Transverse colon (tissue), 4 donors: ENCODE measurements at regions not wholly inside any gene's neighbourhood (a gene's known extent, or its start where the extent isn't known, plus 50 kb on each side); places are given as distances from the start of the nearest gene placed in this dataset.

Source experiments
- DNase-seq: peaks from one replicate; pipeline ENCODE4 v3.0.0-alpha.2; 2019
- H3K27ac ChIP-seq, 4 donors: fragments of 200-600 bp; sonication (generic); 2 replicates each; pipeline ENCODE4 v1.5.1; 2016 to 2018; ENCODE audit warnings: inconsistent platforms in 4 of 4
- H3K27me3 ChIP-seq: fragments of 200-600 bp; sonication (generic); 2 replicates; pipeline ENCODE4 v1.5.1; 2017; ENCODE audit warnings: inconsistent platforms
- H3K36me3 ChIP-seq, 4 donors: fragments of 200-600 bp; sonication (generic); 2 replicates each; pipeline ENCODE4 v1.5.1; 2017 to 2019; ENCODE audit warnings: inconsistent platforms in 4 of 4
- H3K4me1 ChIP-seq, 4 donors: fragments of 200-600 bp; sonication (generic); 2 replicates each; pipeline ENCODE4 v1.5.1; 2017 to 2020; ENCODE audit warnings: inconsistent platforms in 4 of 4
- H3K4me3 ChIP-seq, 4 donors: fragments of 200-600 bp; sonication (generic); 1 replicate in 1 of 4; 2 replicates in 3 of 4; pipeline versions ENCODE4 v1.5.1 to v1.6.1; 2017 to 2019; ENCODE audit warnings: inconsistent platforms in 4 of 4
- H3K9me3 ChIP-seq, 2 donors: fragments of 200-600 bp; sonication (generic); 2 replicates each; pipeline ENCODE4 v1.5.1; 2017 to 2019; ENCODE audit warnings: inconsistent platforms in 2 of 2
- EP300 ChIP-seq: sonication (generic); formaldehyde crosslinking; IDR thresholded peaks from one replicate; pipeline ENCODE4 v1.6.1; 2017; ENCODE audit warnings: antibody characterized with exemption, low read depth
- POLR2A ChIP-seq: fragments of 450-650 bp; IDR thresholded peaks from one replicate; pipeline ENCODE4 v1.6.1; 2016; ENCODE audit warnings: antibody characterized with exemption, mild to moderate bottlenecking, moderate library complexity
- POLR2AphosphoS5 ChIP-seq, 3 donors: sonication (generic); formaldehyde crosslinking; IDR thresholded peaks; one replicate each; pipeline ENCODE4 v1.6.1; 2016; ENCODE audit warnings: antibody characterized with exemption in 3 of 3
- WGBS, 2 donors: methylation state at CpG; one replicate each; pipeline ENCODE4 v1.1.5; 2018; ENCODE audit warnings: low coverage in 1 of 2; 5-methylcytosine and 5-hydroxymethylcytosine counted together
- in situ Hi-C, 4 donors: fragments of 200-750 bp; cut with MboI; loops; one replicate each; pipeline versions ENCODE4 v1.15.0 to v1.15.1; 2017; ENCODE audit warnings: low sequenced_read_pairs in 3 of 4, low pct_ligation_motif_present in 1 of 4, low pct_unique_long_range_greater_than_20kb in 1 of 4
- intact Hi-C: fragments of 100-400 bp; cut with DNase I; formaldehyde crosslinking; loops from one replicate; pipeline ENCODE4 v1.15.1; 2023; ENCODE audit warnings: low total_unique reads
- TF ChIP-seq, protein P1 (sequence below), 5 experiments: fragments of 200-600 bp in 3 of 5; fragments of 450-650 bp in 2 of 5; sonication (generic) in 3 of 5; IDR thresholded peaks; 1 replicate in 2 of 5; 2 replicates in 3 of 5; pipeline ENCODE4 v1.5.1; 2016 to 2017; ENCODE audit warnings: antibody characterized with exemption in 5 of 5, inconsistent platforms in 3 of 5, mild to moderate bottlenecking in 2 of 5, moderate library complexity in 1 of 5

DNA sequence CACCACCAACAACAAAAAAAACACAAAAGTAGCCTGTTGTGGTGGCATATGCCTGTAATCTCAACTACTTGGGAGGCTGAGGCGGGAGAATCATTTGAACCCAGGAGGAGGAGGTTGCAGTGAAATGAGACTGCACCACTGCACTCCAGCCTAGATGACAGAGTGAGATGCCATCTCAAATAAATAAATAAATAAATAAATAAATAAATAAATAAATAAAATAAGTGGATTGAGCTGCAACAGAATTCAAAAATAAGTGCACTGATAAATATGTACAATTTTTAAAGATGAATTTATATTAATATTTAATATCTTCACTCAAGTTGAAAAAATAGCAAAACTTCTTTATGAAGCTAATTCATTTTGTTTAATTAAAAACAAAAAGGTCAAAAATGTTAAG, 259.6 kb downstream of the IRX2 start:
- Histone ChIP-seq H3K27ac (no peak overlapping the region), H3K4me3 (no peak overlapping the region), H3K4me1 (no peaks in the 10 kb centered on the region), H3K36me3 (no peaks in the 10 kb centered on the region), H3K9me3 (no peaks in the 10 kb centered on the region), H3K27me3 (no peaks in the 10 kb centered on the region)
- in situ Hi-C loops (no loop called here), intact Hi-C loops (no loop called here)
- DNase-seq = no peak
- 100% methylated on average over 1 of the region's 1 CpG; no CpG with 5 or more reads in 1 of the 2 donors for WGBS, 2 donors
- TF ChIP-seq POLR2AphosphoS5 (IDR thresholded peaks at IDR 0.05) (no peak), POLR2A (no peak), EP300 (no peak)
- TF ChIP-seq, protein P1, sequence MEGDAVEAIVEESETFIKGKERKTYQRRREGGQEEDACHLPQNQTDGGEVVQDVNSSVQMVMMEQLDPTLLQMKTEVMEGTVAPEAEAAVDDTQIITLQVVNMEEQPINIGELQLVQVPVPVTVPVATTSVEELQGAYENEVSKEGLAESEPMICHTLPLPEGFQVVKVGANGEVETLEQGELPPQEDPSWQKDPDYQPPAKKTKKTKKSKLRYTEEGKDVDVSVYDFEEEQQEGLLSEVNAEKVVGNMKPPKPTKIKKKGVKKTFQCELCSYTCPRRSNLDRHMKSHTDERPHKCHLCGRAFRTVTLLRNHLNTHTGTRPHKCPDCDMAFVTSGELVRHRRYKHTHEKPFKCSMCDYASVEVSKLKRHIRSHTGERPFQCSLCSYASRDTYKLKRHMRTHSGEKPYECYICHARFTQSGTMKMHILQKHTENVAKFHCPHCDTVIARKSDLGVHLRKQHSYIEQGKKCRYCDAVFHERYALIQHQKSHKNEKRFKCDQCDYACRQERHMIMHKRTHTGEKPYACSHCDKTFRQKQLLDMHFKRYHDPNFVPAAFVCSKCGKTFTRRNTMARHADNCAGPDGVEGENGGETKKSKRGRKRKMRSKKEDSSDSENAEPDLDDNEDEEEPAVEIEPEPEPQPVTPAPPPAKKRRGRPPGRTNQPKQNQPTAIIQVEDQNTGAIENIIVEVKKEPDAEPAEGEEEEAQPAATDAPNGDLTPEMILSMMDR (IDR thresholded peaks at IDR 0.05) = no peak

- Histone ChIP-seq H3K4me3 (no peak overlapping the region), H3K4me1 (no peaks in the 10 kb centered on the region), H3K27me3 (no peaks in the 10 kb centered on the region), H3K36me3 (no peaks in the 10 kb centered on the region), H3K27ac (no peak overlapping the region), H3K9me3 (no peaks in the 10 kb centered on the region)
- no peak for DNase-seq
- 81 to 100% methylated on average over 4 to 10 of the region's 10 CpGs for WGBS, 2 donors
- in situ Hi-C loops = no loop called here
- TF ChIP-seq POLR2AphosphoS5 (IDR thresholded peaks at IDR 0.05) = no peak
- TF ChIP-seq EP300 = no peak
- no peak for TF ChIP-seq POLR2A
- TF ChIP-seq, protein P1 (IDR thresholded peaks at IDR 0.05) = no peak
- intact Hi-C loops = no loop called here
These were observed 262.2 kb downstream of the IRX2 start for GRCh38 chr5:2489306-2489705.

DNA sequence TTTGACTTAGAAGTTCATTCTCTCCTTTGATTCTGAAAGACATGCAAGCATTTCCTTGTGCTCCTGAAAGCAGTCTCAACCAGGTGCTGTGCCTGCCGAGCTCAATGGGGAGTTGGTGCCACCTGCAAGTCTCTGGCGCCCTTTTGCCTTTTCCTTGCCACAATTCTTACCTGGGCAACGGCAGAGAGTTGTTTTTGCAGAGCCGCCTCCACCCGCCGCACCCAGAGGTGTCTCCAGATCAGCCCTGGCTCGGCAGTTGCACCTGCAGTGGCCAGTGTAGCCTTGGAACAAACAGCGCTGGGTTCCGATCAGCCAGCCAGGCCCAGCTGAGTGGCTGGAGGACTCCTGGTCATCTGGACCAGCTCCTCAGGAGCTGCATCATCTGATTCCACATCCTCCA, 262.9 kb downstream of the IRX2 start:
- no peak overlapping the region for H3K27ac ChIP-seq
- DNase-seq = no peak
- H3K9me3 ChIP-seq = peaks cover under 1 to 1% of the 10 kb centered on the region in 2 donors
- H3K4me3 ChIP-seq = no peak overlapping the region
- no peaks in the 10 kb centered on the region for H3K36me3 ChIP-seq
- no peaks in the 10 kb centered on the region for H3K4me1 ChIP-seq
- intact Hi-C loops = no loop called here
- in situ Hi-C loops = no loop called here
- TF ChIP-seq POLR2AphosphoS5 (IDR thresholded peaks at IDR 0.05) (no peak), EP300 (no peak), POLR2A (no peak)
- TF ChIP-seq, protein P1 (IDR thresholded peaks at IDR 0.05) = no peak
- 71% methylated on average over 9 of the region's 9 CpGs; no CpG with 5 or more reads in 1 of the 2 donors for WGBS, 2 donors
- H3K27me3 ChIP-seq = no peaks in the 10 kb centered on the region

DNA sequence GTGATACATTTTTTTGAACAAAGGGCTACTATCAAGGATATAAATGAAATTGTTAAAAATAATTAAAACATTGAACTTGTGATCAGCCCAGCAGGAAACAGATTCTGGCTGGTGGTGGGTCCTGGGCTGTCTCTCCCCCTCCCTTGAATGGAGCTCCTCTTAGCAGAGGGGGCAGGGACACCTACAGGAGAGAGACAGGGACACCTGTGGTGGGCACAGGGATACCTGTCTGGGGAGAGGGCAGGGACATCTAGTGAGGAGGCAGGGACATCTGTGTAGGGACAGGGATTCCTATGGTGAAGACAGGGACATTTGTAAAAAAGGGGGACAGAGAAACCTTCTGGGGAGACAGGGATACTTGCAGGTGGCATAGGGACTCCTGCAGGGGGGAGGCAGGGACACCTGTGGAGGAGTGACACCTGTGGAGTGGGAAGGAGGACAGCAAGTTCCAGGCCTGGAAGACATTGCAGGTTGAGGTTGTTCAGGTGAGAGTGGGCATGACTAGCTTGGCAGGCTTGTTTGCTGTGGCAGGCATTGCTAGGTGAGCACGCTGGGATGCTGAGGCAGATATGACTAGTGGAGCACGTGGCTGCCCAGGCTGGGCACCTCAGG, 264.2 kb downstream of the IRX2 start:
- in situ Hi-C loops = no loop called here
- DNase-seq = no peak
- no peaks in the 10 kb centered on the region for H3K27me3 ChIP-seq
- no peaks in the 10 kb centered on the region for H3K36me3 ChIP-seq
- H3K27ac ChIP-seq = no peak overlapping the region
- H3K9me3 ChIP-seq = peaks cover 9 to 13% of the 10 kb centered on the region in 2 donors
- no peaks in the 10 kb centered on the region for H3K4me1 ChIP-seq
- 70% methylated on average over 2 of the region's 2 CpGs for whole genome bisulfite sequencing, 2 donors
- intact Hi-C loops = no loop called here
- H3K4me3 ChIP-seq = no peak overlapping the region
- TF ChIP-seq, protein P1 (IDR thresholded peaks at IDR 0.05) = no peak
- no peak for TF ChIP-seq POLR2A
- TF ChIP-seq EP300 = no peak
- no peak for TF ChIP-seq POLR2AphosphoS5 (IDR thresholded peaks at IDR 0.05)
